Stimulated activated naive B cell treated with anti-CD40 and anti-IgM and Interleukin-4, amounts not matched to agents 10 μg/mL and 1 μg/mL and 100 μg/mL, for 72 hours (primary cell): ENCODE measurements at regions not wholly inside any gene's neighbourhood (a gene's known extent, or its start where the extent isn't known, plus 50 kb on each side); places are given as distances from the start of the nearest gene placed in this dataset.
"Not testable (repeated sequence)": the region's sequence is repeated elsewhere in the genome, so short reads cannot be mapped to it uniquely, and the experiment has no call there.

Source experiments
- ATAC-seq, 2 donors: fragments of 150-1000 bp; cut with Tn5 transposase; replicated peaks; 2 replicates each; pipeline ENCODE4 v1.10.0; 2021; ENCODE audit warnings: moderate library complexity in 1 of 2
- DNase-seq: peaks from one replicate; pipeline ENCODE4 v3.0.0; 2021
- H3K27ac Mint-ChIP-seq: one replicate; pipeline ENCODE4 v1.8.0; 2022; ENCODE audit warnings: mild to moderate bottlenecking, mixed read lengths
- H3K27me3 Mint-ChIP-seq, 2 donors: one replicate each; pipeline ENCODE4 v1.8.0; 2022; ENCODE audit warnings: mixed read lengths in 2 of 2
- H3K36me3 Mint-ChIP-seq, 2 donors: one replicate each; pipeline ENCODE4 v1.8.0; 2022; ENCODE audit warnings: mixed read lengths in 2 of 2, mild to moderate bottlenecking in 1 of 2
- H3K4me1 Mint-ChIP-seq, 2 donors: one replicate each; pipeline ENCODE4 v1.8.0; 2022; ENCODE audit warnings: mixed read lengths in 2 of 2, mild to moderate bottlenecking in 1 of 2
- H3K4me3 Mint-ChIP-seq, 2 donors: one replicate each; pipeline ENCODE4 v1.8.0; 2022; ENCODE audit warnings: mild to moderate bottlenecking in 2 of 2, mixed read lengths in 2 of 2, moderate library complexity in 1 of 2
- H3K9me3 Mint-ChIP-seq, 2 donors: one replicate each; pipeline ENCODE4 v1.8.0; 2022; ENCODE audit warnings: mixed read lengths in 2 of 2, mild to moderate bottlenecking in 1 of 2

DNA sequence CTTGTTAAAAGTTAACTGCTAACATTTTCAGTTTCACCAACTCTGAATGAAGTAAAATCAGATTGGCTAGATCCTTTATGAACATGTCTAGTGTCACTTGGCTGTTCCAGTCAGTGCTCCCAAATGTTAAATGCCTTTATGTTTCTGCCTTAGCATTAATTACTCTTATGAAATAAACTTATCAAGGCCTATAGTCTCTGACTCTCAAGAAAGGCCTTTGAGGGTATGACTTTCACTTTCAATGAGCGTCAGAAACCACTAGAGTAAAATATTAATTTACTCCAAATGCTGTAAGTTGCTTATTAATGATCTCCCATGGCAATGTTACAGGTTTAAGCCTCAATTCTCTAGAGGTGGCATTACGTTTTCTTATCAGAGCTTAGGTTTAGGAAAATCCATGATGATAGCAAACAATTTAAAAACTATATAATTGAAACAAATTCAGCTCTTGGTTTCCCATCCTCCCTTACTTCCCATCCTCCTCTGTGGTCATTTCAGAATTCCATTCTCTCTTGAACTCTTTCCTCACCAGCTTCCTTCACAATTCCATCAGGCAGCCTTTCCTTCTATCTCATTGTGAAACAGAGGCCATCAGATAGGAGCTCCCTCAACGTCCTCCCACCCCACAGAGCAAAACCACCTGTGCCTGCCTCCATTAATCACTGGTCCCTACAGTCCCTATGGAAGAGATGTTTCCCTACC is 108.6 kb upstream of the COP1 start:
- Mint-ChIP-seq H3K9me3 (peaks cover 7 to 9% of the 10 kb centered on the region in 2 donors), H3K4me1 (no peaks in the 10 kb centered on the region), H3K27ac (no peak overlapping the region), H3K4me3 (no peak overlapping the region), H3K27me3 (peaks cover 0 to 6% of the 10 kb centered on the region in 2 donors), H3K36me3 (no peaks in the 10 kb centered on the region)
- DNase-seq (no peak), ATAC-seq (no peak)

GRCh38 chr1:176296602-176297001 is 89.5 kb upstream of the COP1 start:
- DNase-seq, H3K27me3 Mint-ChIP-seq, ATAC-seq, H3K36me3 Mint-ChIP-seq, H3K27ac Mint-ChIP-seq, H3K4me1 Mint-ChIP-seq, H3K4me3 Mint-ChIP-seq: not testable (repeated sequence)
- peaks cover 38 to 41% of the 10 kb centered on the region in 2 donors for H3K9me3 Mint-ChIP-seq

DNA sequence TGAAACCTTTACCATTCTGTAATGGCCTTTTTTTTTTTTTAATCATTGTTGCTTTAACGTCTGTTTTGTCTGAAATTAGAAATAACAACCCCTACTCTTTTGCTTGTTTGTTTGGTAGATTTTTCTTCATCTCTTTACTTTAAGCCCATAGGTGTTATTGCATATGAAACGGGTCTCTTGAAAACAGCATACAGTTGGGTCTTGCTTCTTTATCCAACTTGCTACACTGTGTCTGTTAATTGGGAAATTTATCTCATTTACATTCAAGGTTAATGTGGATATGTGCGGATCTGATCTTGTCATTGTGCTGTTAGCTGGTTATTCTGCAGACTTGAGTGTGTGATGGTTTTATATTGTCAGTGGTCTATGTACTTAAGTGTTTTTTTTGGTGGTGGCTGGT is 78.9 kb upstream of the COP1 start:
- ATAC-seq (no peak), DNase-seq (no peak)
- Mint-ChIP-seq H3K27ac (no peak overlapping the region), H3K27me3 (peaks cover 6 to 27% of the 10 kb centered on the region in 2 donors), H3K36me3 (peaks cover 4 to 9% of the 10 kb centered on the region in 2 donors), H3K4me3 (no peak overlapping the region), H3K4me1 (no peaks in the 10 kb centered on the region), H3K9me3 (peaks cover 25 to 33% of the 10 kb centered on the region in 2 donors)

GRCh38 chr1:176271572-176271971 is 64.5 kb upstream of the COP1 start:
- Mint-ChIP-seq H3K27ac (no peak overlapping the region), H3K4me3 (no peak overlapping the region), H3K9me3 (no peaks in the 10 kb centered on the region), H3K27me3 (no peaks in the 10 kb centered on the region), H3K4me1 (peaks cover 0 to 2% of the 10 kb centered on the region in 2 donors), H3K36me3 (no peaks in the 10 kb centered on the region)
- ATAC-seq, result peak in 1 of 2 donors; percentile 42
- no peak for DNase-seq
